H1 (cell line): ENCODE measurements at regions not wholly inside any gene's neighbourhood (a gene's known extent, or its start where the extent isn't known, plus 50 kb on each side); places are given as distances from the start of the nearest gene placed in this dataset.

Experiments
- CTCF ChIA-PET: fragments of 300-600 bp; sonication (Branson Sonifier 250); formaldehyde crosslinking; loops from one replicate; lab custom pipeline; 2021; ENCODE audit not compliant: partially characterized antibody; lab: Charles Lee
- POLR2A ChIA-PET: fragments of 300-600 bp; sonication (Branson Sonifier 250); formaldehyde crosslinking; loops from one replicate; lab custom pipeline; 2021; ENCODE audit warnings: inconsistent platforms; ENCODE audit not compliant: partially characterized antibody; lab: Charles Lee
- DNase-seq, 2 experiments: peaks; one replicate each; pipeline versions ENCODE4 v3.0.0 to v3.0.0-alpha.2; 2010 to 2022; ENCODE audit warnings: low spot score in 2 of 2, low read depth in 1 of 2, mixed read lengths in 1 of 2
- FAIRE-seq: peaks from 2 replicates; lab custom pipeline; 2011; peaks lifted over from hg19 to GRCh38; lab: Jason Lieb, UNC
- H2AFZ ChIP-seq: 2 replicates; pipeline ENCODE4 v1.8.1; 2012; ENCODE audit warnings: low read length, inconsistent platforms
- H2AK5ac ChIP-seq: 2 replicates; pipeline ENCODE4 v1.6.1; 2013; ENCODE audit warnings: low read depth, low read length
- H2BK120ac ChIP-seq: replicated peaks from 2 replicates; pipeline ENCODE3; 2013; ENCODE audit warnings: low read depth, low read length, inconsistent platforms
- H2BK12ac ChIP-seq: 2 replicates; pipeline ENCODE4 v1.6.1; 2013; ENCODE audit warnings: low read depth, low read length
- H2BK15ac ChIP-seq: 2 replicates; pipeline ENCODE4 v1.6.1; 2013; ENCODE audit warnings: low read length
- H2BK20ac ChIP-seq: 2 replicates; pipeline ENCODE4 v1.6.1; 2013; ENCODE audit warnings: low read length
- H2BK5ac ChIP-seq: 2 replicates; pipeline ENCODE4 v1.6.1; 2013; ENCODE audit warnings: low read depth, low read length
- H3K14ac ChIP-seq: 2 replicates; pipeline ENCODE4 v1.6.1; 2013; ENCODE audit warnings: inconsistent platforms; ENCODE audit not compliant: insufficient read length
- H3K18ac ChIP-seq: 2 replicates; pipeline ENCODE4 v1.6.1; 2013; ENCODE audit warnings: low read length; ENCODE audit errors: extremely low read depth
- H3K23ac ChIP-seq: 2 replicates; pipeline ENCODE4 v1.6.1; 2013; ENCODE audit warnings: inconsistent platforms; ENCODE audit not compliant: insufficient read length
- H3K23me2 ChIP-seq: 2 replicates; pipeline ENCODE4 v1.6.1; 2013; ENCODE audit warnings: low read depth, low read length
- H3K27ac ChIP-seq: 2 replicates; pipeline ENCODE4 v1.6.1; 2011; ENCODE audit warnings: low read depth, low read length, inconsistent platforms
- H3K27me3 ChIP-seq, 4 experiments: replicated peaks in 1 of 4; 1 replicate in 1 of 4; 2 replicates in 3 of 4; pipeline versions ENCODE4 v1.6.1 to v1.8.1; 2011 to 2013; ENCODE audit warnings: low read length in 3 of 4, mild to moderate bottlenecking in 3 of 4, inconsistent platforms in 2 of 4, mixed read lengths in 2 of 4, moderate library complexity in 1 of 4; ENCODE audit not compliant: control insufficient read depth in 3 of 4, insufficient read depth in 3 of 4; ENCODE audit errors: extremely low read depth in 1 of 4
- H3K36me3 ChIP-seq, 4 experiments: 2 replicates each; pipeline versions ENCODE4 v1.6.1 to v1.8.1; 2011 to 2013; ENCODE audit warnings: mild to moderate bottlenecking in 4 of 4, low read length in 3 of 4, moderate library complexity in 2 of 4, control low read depth in 1 of 4, inconsistent platforms in 1 of 4; ENCODE audit not compliant: insufficient read depth in 4 of 4, control insufficient read depth in 2 of 4
- H3K4ac ChIP-seq: replicated peaks from 2 replicates; pipeline ENCODE3; 2013; ENCODE audit warnings: low read length, low read depth, mixed read lengths, inconsistent platforms; ENCODE audit not compliant: insufficient read length
- H3K4me1 ChIP-seq, 4 experiments: replicated peaks in 1 of 4; 1 replicate in 1 of 4; 2 replicates in 3 of 4; pipeline versions ENCODE4 v1.6.1 to v1.8.1; 2011 to 2013; ENCODE audit warnings: low read length in 3 of 4, inconsistent platforms in 2 of 4, mixed read lengths in 1 of 4; ENCODE audit not compliant: insufficient read depth in 4 of 4, control insufficient read depth in 3 of 4
- H3K4me2 ChIP-seq, 2 experiments: 2 replicates each; pipeline versions ENCODE4 v1.6.1 to v1.8.1; 2011 to 2013; ENCODE audit warnings: low read depth in 2 of 2, low read length in 2 of 2, control low read depth in 1 of 2, inconsistent platforms in 1 of 2, mild to moderate bottlenecking in 1 of 2; ENCODE audit not compliant: insufficient read depth in 1 of 2
- H3K4me3 ChIP-seq, 4 experiments: fragments of 200-600, 300-600 bp in 1 of 4; sonication (generic), shearing (Covaris generic), sonication (Bioruptor Twin) in 1 of 4; 2 replicates each; pipeline versions ENCODE4 v1.5.1 to v1.8.1; 2011 to 2016; ENCODE audit warnings: low read length in 4 of 4, low read depth in 3 of 4, control low read depth in 2 of 4, inconsistent platforms in 2 of 4, mild to moderate bottlenecking in 2 of 4, mixed read lengths in 1 of 4, moderate library complexity in 1 of 4; ENCODE audit not compliant: insufficient read depth in 2 of 4; ENCODE audit errors: extremely low read depth in 1 of 4
- H3K56ac ChIP-seq: replicated peaks from 2 replicates; pipeline ENCODE3; 2013; ENCODE audit warnings: low read depth, mild to moderate bottlenecking, mixed read lengths, low read length, inconsistent platforms; ENCODE audit not compliant: insufficient read length
- H3K79me1 ChIP-seq: 2 replicates; pipeline ENCODE4 v1.6.1; 2013; ENCODE audit warnings: low read depth, low read length, control low read depth
- H3K79me2 ChIP-seq, 2 experiments: 2 replicates each; pipeline versions ENCODE4 v1.6.1 to v1.8.1; 2012 to 2013; ENCODE audit warnings: low read length in 2 of 2, mild to moderate bottlenecking in 2 of 2, inconsistent platforms in 1 of 2; ENCODE audit not compliant: insufficient read depth in 2 of 2, control insufficient read depth in 1 of 2
- H3K9ac ChIP-seq, 4 experiments: replicated peaks in 1 of 4; 1 replicate in 1 of 4; 2 replicates in 3 of 4; pipeline versions ENCODE4 v1.6.1 to v1.8.1; 2011 to 2013; ENCODE audit warnings: low read depth in 3 of 4, low read length in 3 of 4, control low read depth in 2 of 4, mild to moderate bottlenecking in 2 of 4, moderate library complexity in 2 of 4, inconsistent platforms in 1 of 4; ENCODE audit errors: extremely low read depth in 1 of 4
- H3K9me3 ChIP-seq, 2 experiments: 2 replicates each; pipeline versions ENCODE4 v1.6.1 to v1.8.1; 2012 to 2013; ENCODE audit warnings: mild to moderate bottlenecking in 2 of 2, moderate library complexity in 2 of 2, control low read depth in 1 of 2, inconsistent platforms in 1 of 2, low read depth in 1 of 2, low read length in 1 of 2, mixed read lengths in 1 of 2; ENCODE audit not compliant: insufficient read depth in 2 of 2
- H4K20me1 ChIP-seq, 2 experiments: replicated peaks in 1 of 2; 2 replicates each; pipeline versions ENCODE3 to v1.8.1; 2011 to 2013; ENCODE audit warnings: inconsistent platforms in 2 of 2, low read length in 2 of 2, mild to moderate bottlenecking in 1 of 2; ENCODE audit not compliant: insufficient read depth in 2 of 2, control insufficient read depth in 1 of 2
- H4K5ac ChIP-seq: 2 replicates; pipeline ENCODE4 v1.6.1; 2013; ENCODE audit warnings: low read length, low read depth, mixed read lengths, inconsistent platforms; ENCODE audit not compliant: insufficient read length
- H4K8ac ChIP-seq: 2 replicates; pipeline ENCODE4 v1.8.0; 2013; ENCODE audit warnings: mild to moderate bottlenecking, moderate library complexity, low read length, inconsistent platforms; ENCODE audit not compliant: insufficient read depth; ENCODE audit errors: extremely low read depth
- H4K91ac ChIP-seq: replicated peaks from 2 replicates; pipeline ENCODE3; 2013; ENCODE audit warnings: low read length, mixed read lengths, inconsistent platforms; ENCODE audit not compliant: insufficient read length
- CTCF ChIP-seq, 3 experiments: IDR thresholded peaks; 1 replicate in 2 of 3; 2 replicates in 1 of 3; pipeline versions ENCODE4 v1.5.1 to v1.6.1; 2011; ENCODE audit warnings: low read length in 3 of 3, mild to moderate bottlenecking in 3 of 3, inconsistent platforms in 2 of 3, low read depth in 1 of 3, moderate library complexity in 1 of 3; ENCODE audit not compliant: insufficient read depth in 1 of 3; ENCODE audit errors: control extremely low read depth in 1 of 3
- FOSL1 ChIP-seq: IDR thresholded peaks from 2 replicates; pipeline ENCODE4 v1.6.1; 2011; ENCODE audit warnings: mild to moderate bottlenecking, low read depth, low read length, moderate library complexity; ENCODE audit not compliant: insufficient read depth
- POU5F1 ChIP-seq: IDR thresholded peaks from 2 replicates; pipeline ENCODE4 v1.6.1; 2011; ENCODE audit warnings: low read depth, mild to moderate bottlenecking, low read length, moderate library complexity
- RBBP5 ChIP-seq: IDR thresholded peaks from 2 replicates; pipeline ENCODE4 v1.7.1; 2012; ENCODE audit warnings: low read depth, mild to moderate bottlenecking, inconsistent platforms, low read length, moderate library complexity, borderline replicate concordance
- RXRA ChIP-seq: IDR thresholded peaks from 2 replicates; pipeline ENCODE4 v1.6.1; 2011; ENCODE audit warnings: low read depth, mild to moderate bottlenecking, low read length, moderate library complexity; ENCODE audit not compliant: insufficient read depth
- SAP30 ChIP-seq: fragments of 300-600 bp; sonication (generic); IDR thresholded peaks from 2 replicates; pipeline ENCODE4 v1.7.1; 2012; ENCODE audit warnings: low read length, moderate library complexity, mild to moderate bottlenecking, inconsistent platforms; ENCODE audit not compliant: insufficient read depth, insufficient replicate concordance
- SIX5 ChIP-seq: IDR thresholded peaks from 2 replicates; pipeline ENCODE4 v1.6.1; 2011; ENCODE audit warnings: mild to moderate bottlenecking, low read depth, low read length
- SP1 ChIP-seq: IDR thresholded peaks from 2 replicates; pipeline ENCODE4 v1.6.1; 2011; ENCODE audit warnings: low read depth, low read length
- SP2 ChIP-seq: IDR thresholded peaks from 2 replicates; pipeline ENCODE4 v1.6.1; 2012; ENCODE audit warnings: mild to moderate bottlenecking, low read length, inconsistent platforms
- TCF12 ChIP-seq: IDR thresholded peaks from 2 replicates; pipeline ENCODE4 v1.6.1; 2011; ENCODE audit warnings: low read depth, mild to moderate bottlenecking, low read length
- TEAD4 ChIP-seq: IDR thresholded peaks from 2 replicates; pipeline ENCODE4 v1.6.1; 2012; ENCODE audit warnings: low read depth, low read length, inconsistent platforms, mixed read lengths
- ZNF274 ChIP-seq: IDR thresholded peaks from 2 replicates; pipeline ENCODE4 v1.7.0; 2012; ENCODE audit warnings: low read length, borderline replicate concordance; ENCODE audit errors: extremely low read depth
- WGBS, 2 experiments: shearing (Covaris generic) in 1 of 2; methylation state at CpG; one replicate each; pipeline versions ENCODE4 v1.1.6 to v1.1.7; 2013 to 2015; ENCODE audit warnings: low lambda C conversion rate in 2 of 2, mixed read lengths in 2 of 2, inconsistent platforms in 1 of 2, low coverage in 1 of 2, missing lambda C conversion rate in 1 of 2; ENCODE audit not compliant: insufficient replicate concordance in 2 of 2, insufficient coverage in 1 of 2, insufficient read length in 1 of 2; ENCODE audit errors: extremely low coverage in 1 of 2, missing lambda C conversion rate in 1 of 2; 5-methylcytosine and 5-hydroxymethylcytosine counted together

- H2BK20ac ChIP-seq = no peak overlapping the region
- 94% methylated on average over 2 of the region's 2 CpGs; no CpG with 5 or more reads in 1 of the 2 experiments for WGBS, 2 experiments
Observed at GRCh38 chr10:44814929-44815328, 96.2 kb upstream of the TMEM72 start.

More at GRCh38 chr10:44814929-44815328, 96.2 kb upstream of the TMEM72 start:
- H3K23me2 ChIP-seq = no peaks in the 10 kb centered on the region
- no peak for FAIRE-seq
- H4K8ac ChIP-seq = no peak overlapping the region
- H3K9ac ChIP-seq = no peak overlapping the region
- no peak overlapping the region for H2BK15ac ChIP-seq
- no peak for DNase-seq
- no peak overlapping the region for H3K4me2 ChIP-seq
- H2BK12ac ChIP-seq = no peak overlapping the region
- H3K27me3 ChIP-seq = no peaks in the 10 kb centered on the region
- POLR2A ChIA-PET = no interaction called here
- no peaks in the 10 kb centered on the region for H3K36me3 ChIP-seq
- no peak overlapping the region for H3K56ac ChIP-seq
- no peak overlapping the region for H2BK5ac ChIP-seq
- no peaks in the 10 kb centered on the region for H3K79me2 ChIP-seq
- H3K18ac ChIP-seq = no peak overlapping the region
- no peak overlapping the region for H3K23ac ChIP-seq
- H2AFZ ChIP-seq = no peak overlapping the region
- no peak overlapping the region for H2BK120ac ChIP-seq
- peaks cover 0 to 2% (median under 1%) of the 10 kb centered on the region in 4 experiments; a peak in 1 of 7 replicates for H3K4me1 ChIP-seq
- no peaks in the 10 kb centered on the region for H4K20me1 ChIP-seq
- 0 out of 4 replicates have a peak, but pooled peaks cover 0 to 2% of the 10 kb centered on the region in 2 experiments for H3K9me3 ChIP-seq
- no peak overlapping the region for H3K27ac ChIP-seq
- no peak for TF ChIP-seq SP2
- TF ChIP-seq RBBP5 = no peak
- TF ChIP-seq CTCF (IDR thresholded peaks at IDR 0.05; ENCODE audit: control extremely low read depth in 1 of 3, insufficient read depth in 1 of 3, low read depth in 1 of 3, low read length in 3 of 3) = no peak
- no peak for TF ChIP-seq POU5F1
- no peak for TF ChIP-seq SP1
- no peak for TF ChIP-seq TCF12
- no peak for TF ChIP-seq RXRA
- no peak for TF ChIP-seq SIX5
- no peak for TF ChIP-seq SAP30
- no peak for TF ChIP-seq TEAD4
- TF ChIP-seq ZNF274 = no peak
- no peak for TF ChIP-seq FOSL1
- no peak overlapping the region for H3K4ac ChIP-seq
- no peak overlapping the region for H4K5ac ChIP-seq
- H4K91ac ChIP-seq = no peak overlapping the region
- CTCF ChIA-PET = no interaction called here
- no peak overlapping the region for H2AK5ac ChIP-seq
- H3K4me3 ChIP-seq = no peak overlapping the region
- H3K79me1 ChIP-seq = no peaks in the 10 kb centered on the region
- H3K14ac ChIP-seq = no peak overlapping the region
